T-cell (primary cell): ENCODE measurements at regions not wholly inside any gene's neighbourhood (a gene's known extent, or its start where the extent isn't known, plus 50 kb on each side); places are given as distances from the start of the nearest gene placed in this dataset.
"Not testable (repeated sequence)": the region's sequence is repeated elsewhere in the genome, so short reads cannot be mapped to it uniquely, and the experiment has no call there.

Source experiments
- ATAC-seq, 4 experiments: fragments of 200-7000 bp in 3 of 4; fragments of 150-1000 bp in 1 of 4; cut with Tn5 transposase; replicated peaks in 1 of 4; 1 replicate in 3 of 4; 2 replicates in 1 of 4; pipeline ENCODE4 v1.10.0; 2021; ENCODE audit warnings: moderate library complexity in 3 of 4, mild to moderate bottlenecking in 2 of 4, moderate number of reproducible peaks in 1 of 4
- CTCF ChIA-PET, 2 donors: fragments of 300-600 bp; sonication (Branson Sonifier 250); formaldehyde crosslinking; loops; one replicate each; lab custom pipeline; 2022; ENCODE audit warnings: antibody characterized with exemption in 2 of 2; lab: Charles Lee
- POLR2A ChIA-PET, 2 donors: fragments of 300-600 bp; sonication (Branson Sonifier 250); formaldehyde crosslinking; loops; one replicate each; lab custom pipeline; 2022; ENCODE audit warnings: antibody characterized with exemption in 2 of 2; lab: Charles Lee
- DNase-seq, 35 experiments: peaks; one replicate each; pipeline versions ENCODE4 v3.0.0 to v3.0.0-alpha.2; 2013 to 2023
- H3K27ac ChIP-seq: one replicate; pipeline ENCODE4 v1.5.1; 2013; ENCODE audit warnings: low read length
- H3K27me3 ChIP-seq, 2 experiments: replicated peaks in 1 of 2; 1 replicate in 1 of 2; 2 replicates in 1 of 2; pipeline versions ENCODE4 v1.6.1 to v1.7.0; 2013; ENCODE audit warnings: low read length in 1 of 2, mixed read lengths in 1 of 2; ENCODE audit not compliant: control insufficient read depth in 2 of 2, insufficient read depth in 2 of 2; ENCODE audit errors: extremely low read depth in 1 of 2
- H3K36me3 ChIP-seq, 2 donors: 1 replicate in 1 of 2; 2 replicates in 1 of 2; pipeline versions ENCODE4 v1.6.1 to v1.7.0; 2013; ENCODE audit warnings: low read length in 1 of 2; ENCODE audit not compliant: control insufficient read depth in 2 of 2, insufficient read depth in 1 of 2; ENCODE audit errors: extremely low read depth in 1 of 2
- H3K4me1 ChIP-seq, 2 experiments: 1 replicate in 1 of 2; 2 replicates in 1 of 2; pipeline versions ENCODE4 v1.6.1 to v1.7.0; 2013; ENCODE audit warnings: low read length in 2 of 2, mixed read lengths in 1 of 2; ENCODE audit not compliant: insufficient read depth in 2 of 2, control insufficient read depth in 1 of 2; ENCODE audit errors: extremely low read depth in 1 of 2
- H3K4me3 ChIP-seq, 2 donors: 1 replicate in 1 of 2; 2 replicates in 1 of 2; pipeline versions ENCODE4 v1.5.1 to v1.7.0; 2013; ENCODE audit warnings: mild to moderate bottlenecking in 2 of 2, low read length in 1 of 2, moderate library complexity in 1 of 2; ENCODE audit not compliant: control insufficient read depth in 1 of 2; ENCODE audit errors: extremely low read depth in 1 of 2
- H3K9me3 ChIP-seq: 2 replicates; pipeline ENCODE4 v1.7.0; 2013
- H3K27ac Mint-ChIP-seq, 2 donors: one replicate each; pipeline ENCODE4 v1.8.0; 2020 to 2021; ENCODE audit warnings: mild to moderate bottlenecking in 2 of 2, mixed read lengths in 2 of 2
- H3K27me3 Mint-ChIP-seq, 2 donors: one replicate each; pipeline ENCODE4 v1.8.0; 2021 to 2022; ENCODE audit warnings: mixed read lengths in 2 of 2
- H3K36me3 Mint-ChIP-seq: one replicate; pipeline ENCODE4 v1.8.0; 2021; ENCODE audit warnings: mixed read lengths
- H3K4me1 Mint-ChIP-seq, 3 donors: one replicate each; pipeline ENCODE4 v1.8.0; 2020 to 2022; ENCODE audit warnings: mixed read lengths in 3 of 3, mild to moderate bottlenecking in 1 of 3
- H3K4me3 Mint-ChIP-seq, 3 donors: one replicate each; pipeline ENCODE4 v1.8.0; 2020 to 2022; ENCODE audit warnings: mild to moderate bottlenecking in 3 of 3, mixed read lengths in 3 of 3, moderate library complexity in 3 of 3
- H3K9me3 Mint-ChIP-seq, 3 donors: one replicate each; pipeline ENCODE4 v1.8.0; 2020 to 2022; ENCODE audit warnings: mixed read lengths in 3 of 3
- WGBS: methylation state at CpG from one replicate; pipeline ENCODE4 v1.1.5; 2013; ENCODE audit warnings: missing lambda C conversion rate; ENCODE audit not compliant: insufficient coverage; 5-methylcytosine and 5-hydroxymethylcytosine counted together

DNA sequence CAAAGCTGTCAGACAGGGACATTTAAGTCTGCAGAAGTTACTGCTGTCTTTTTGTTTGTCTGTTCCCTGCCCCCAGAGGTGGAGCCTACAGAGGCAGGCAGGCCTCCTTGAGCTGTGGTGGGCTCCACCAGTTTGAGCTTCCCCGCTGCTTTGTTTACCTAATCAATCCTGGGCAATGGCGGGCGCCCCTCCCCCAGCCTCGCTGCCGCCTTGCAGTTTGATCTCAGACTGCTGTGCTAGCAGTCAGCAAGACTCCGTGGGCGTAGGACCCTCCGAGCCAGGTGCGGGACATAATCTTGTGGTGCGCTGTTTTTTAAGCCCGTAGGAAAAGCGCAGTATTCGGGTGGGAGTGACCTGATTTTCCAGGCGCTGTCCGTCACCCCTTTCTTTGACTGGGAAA, 466.8 kb downstream of the BCKDHB start:
- 91% methylated on average over 7 of the region's 15 CpGs for WGBS
- H3K4me1 Mint-ChIP-seq, POLR2A ChIA-PET, H3K36me3 ChIP-seq, H3K4me3 ChIP-seq, H3K4me3 Mint-ChIP-seq, H3K36me3 Mint-ChIP-seq, DNase-seq, H3K9me3 Mint-ChIP-seq, H3K27ac Mint-ChIP-seq, H3K9me3 ChIP-seq, H3K27me3 ChIP-seq, CTCF ChIA-PET, H3K27ac ChIP-seq, ATAC-seq, H3K27me3 Mint-ChIP-seq, H3K4me1 ChIP-seq: not testable (repeated sequence)

- no peak overlapping the region for H3K4me3 Mint-ChIP-seq
Measured at GRCh38 chr6:80566361-80566760, 459.9 kb downstream of the BCKDHB start.

DNA sequence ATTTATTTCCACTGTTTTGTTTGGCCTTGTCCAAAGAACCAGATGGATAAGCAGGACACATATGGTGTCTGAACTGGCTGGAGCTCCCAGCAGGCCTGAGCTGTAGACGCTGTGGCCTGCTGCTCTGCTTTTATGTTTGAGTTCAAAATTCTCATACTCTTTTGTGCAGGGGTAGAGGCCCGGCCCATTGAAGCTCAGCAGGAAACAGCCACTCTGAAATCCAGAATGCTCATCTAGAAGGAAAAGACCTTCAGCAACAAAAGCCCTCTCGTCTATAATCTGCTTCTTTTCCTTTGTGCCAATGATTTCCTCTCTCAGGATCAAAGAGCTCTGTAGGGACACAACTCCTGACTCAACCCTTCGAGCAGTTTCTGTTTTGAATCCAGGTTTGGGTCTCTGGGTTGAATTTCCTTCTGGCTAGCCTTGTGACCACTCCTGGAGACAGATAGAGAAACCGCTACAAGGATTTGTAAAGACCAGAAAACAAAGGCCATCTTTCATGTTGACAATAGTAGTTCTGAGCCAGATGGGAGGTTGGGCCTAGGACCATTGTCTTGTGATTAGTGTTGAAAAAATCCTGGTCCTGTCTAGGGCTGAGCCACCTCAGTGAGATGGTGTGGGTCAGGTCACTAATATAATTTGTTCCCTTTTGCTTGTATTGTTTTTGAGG, 446.7 kb downstream of the BCKDHB start:
- no peak overlapping the region for H3K4me3 Mint-ChIP-seq
- WGBS = 73% methylated on average over 5 of the region's 5 CpGs
- no peak for DNase-seq

More at GRCh38 chr6:80566361-80566760, 459.9 kb downstream of the BCKDHB start:
- WGBS = no CpG with 5 or more reads among the region's 1 CpG
- POLR2A ChIA-PET = no interaction called here
- Histone ChIP-seq H3K9me3 (no peaks in the 10 kb centered on the region), H3K4me3 (no peak overlapping the region), H3K4me1 (no peaks in the 10 kb centered on the region), H3K27me3 (no peaks in the 10 kb centered on the region), H3K36me3 (no peaks in the 10 kb centered on the region), H3K27ac (no peak overlapping the region)
- no peaks in the 10 kb centered on the region for H3K27me3 Mint-ChIP-seq
- ATAC-seq (no peak), DNase-seq (no peak)
- H3K27ac Mint-ChIP-seq = no peak overlapping the region
- no peaks in the 10 kb centered on the region for H3K4me1 Mint-ChIP-seq
- no peaks in the 10 kb centered on the region for H3K36me3 Mint-ChIP-seq
- H3K9me3 Mint-ChIP-seq = no peaks in the 10 kb centered on the region
- CTCF ChIA-PET = no interaction called here

GRCh38 chr6:80550748-80551147, 444.3 kb downstream of the BCKDHB start:
- Histone ChIP-seq H3K36me3 (no peaks in the 10 kb centered on the region), H3K4me1 (no peaks in the 10 kb centered on the region), H3K4me3 (no peak overlapping the region), H3K9me3 (no peaks in the 10 kb centered on the region), H3K27me3 (no peaks in the 10 kb centered on the region), H3K27ac (no peak overlapping the region)
- Mint-ChIP-seq H3K9me3 (no peaks in the 10 kb centered on the region), H3K27me3 (no peaks in the 10 kb centered on the region), H3K27ac (no peak overlapping the region), H3K4me1 (no peaks in the 10 kb centered on the region), H3K4me3 (no peak overlapping the region), H3K36me3 (no peaks in the 10 kb centered on the region)
- ChIA-PET CTCF (no interaction called here), POLR2A (no interaction called here)
- WGBS = 89% methylated on average over 2 of the region's 4 CpGs
- no peak for ATAC-seq
- DNase-seq = no peak

More for the DNA sequence above, 446.7 kb downstream of the BCKDHB start:
- no peaks in the 10 kb centered on the region for H3K4me1 ChIP-seq
- H3K36me3 ChIP-seq = no peaks in the 10 kb centered on the region
- H3K27me3 Mint-ChIP-seq = no peaks in the 10 kb centered on the region
- no peak for ATAC-seq
- no peaks in the 10 kb centered on the region for H3K4me1 Mint-ChIP-seq
- no peaks in the 10 kb centered on the region for H3K27me3 ChIP-seq
- no peak overlapping the region for H3K4me3 ChIP-seq
- peaks cover 0 to 2% (median 0%) of the 10 kb centered on the region in 3 donors for H3K9me3 Mint-ChIP-seq
- no peak overlapping the region for H3K27ac Mint-ChIP-seq
- no peaks in the 10 kb centered on the region for H3K36me3 Mint-ChIP-seq
- CTCF ChIA-PET = no interaction called here
- H3K27ac ChIP-seq = no peak overlapping the region
- POLR2A ChIA-PET = no interaction called here
- H3K9me3 ChIP-seq = no peaks in the 10 kb centered on the region

DNA sequence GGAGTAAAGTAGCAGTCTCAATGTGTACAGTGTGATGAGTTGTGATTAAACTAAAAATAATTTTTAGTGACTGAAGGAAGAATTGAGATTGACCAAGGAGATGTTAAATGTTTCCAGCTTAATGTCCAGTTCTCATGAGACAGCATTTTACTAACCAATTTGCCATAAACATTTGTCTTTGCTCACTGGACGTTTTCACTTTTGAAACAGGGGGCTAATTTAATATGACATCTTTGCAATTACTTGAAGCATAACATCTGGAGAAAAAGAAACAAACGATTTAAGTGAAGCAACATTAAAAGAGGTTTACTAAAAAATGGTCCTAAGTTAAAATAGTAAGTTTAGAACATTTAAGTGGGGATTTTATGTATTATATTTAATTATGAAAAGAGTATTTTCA, 443.8 kb downstream of the BCKDHB start:
- Mint-ChIP-seq H3K27ac (no peak overlapping the region), H3K27me3 (no peaks in the 10 kb centered on the region), H3K36me3 (no peaks in the 10 kb centered on the region), H3K4me3 (no peak overlapping the region), H3K9me3 (no peaks in the 10 kb centered on the region), H3K4me1 (no peaks in the 10 kb centered on the region)
- Histone ChIP-seq H3K27ac (no peak overlapping the region), H3K9me3 (no peaks in the 10 kb centered on the region), H3K4me1 (no peaks in the 10 kb centered on the region), H3K4me3 (no peak overlapping the region), H3K36me3 (no peaks in the 10 kb centered on the region), H3K27me3 (no peaks in the 10 kb centered on the region)
- DNase-seq (no peak), ATAC-seq (no peak)
- ChIA-PET CTCF (no interaction called here), POLR2A (no interaction called here)
- no CpG with 5 or more reads among the region's 2 CpGs for WGBS

GRCh38 chr6:80548532-80548931, 442.1 kb downstream of the BCKDHB start:
- H3K27ac ChIP-seq = no peak overlapping the region
- WGBS = 98% methylated on average over 4 of the region's 6 CpGs
- Mint-ChIP-seq H3K27me3 (no peaks in the 10 kb centered on the region), H3K27ac (no peak overlapping the region), H3K4me1 (no peaks in the 10 kb centered on the region), H3K4me3 (no peak overlapping the region), H3K36me3 (no peaks in the 10 kb centered on the region), H3K9me3 (no peaks in the 10 kb centered on the region)
- no peaks in the 10 kb centered on the region for H3K4me1 ChIP-seq
- ChIA-PET CTCF (no interaction called here), POLR2A (no interaction called here)
- H3K36me3 ChIP-seq = no peaks in the 10 kb centered on the region
- no peak overlapping the region for H3K4me3 ChIP-seq
- DNase-seq (no peak), ATAC-seq (no peak)
- no peaks in the 10 kb centered on the region for H3K9me3 ChIP-seq
- no peaks in the 10 kb centered on the region for H3K27me3 ChIP-seq

DNA sequence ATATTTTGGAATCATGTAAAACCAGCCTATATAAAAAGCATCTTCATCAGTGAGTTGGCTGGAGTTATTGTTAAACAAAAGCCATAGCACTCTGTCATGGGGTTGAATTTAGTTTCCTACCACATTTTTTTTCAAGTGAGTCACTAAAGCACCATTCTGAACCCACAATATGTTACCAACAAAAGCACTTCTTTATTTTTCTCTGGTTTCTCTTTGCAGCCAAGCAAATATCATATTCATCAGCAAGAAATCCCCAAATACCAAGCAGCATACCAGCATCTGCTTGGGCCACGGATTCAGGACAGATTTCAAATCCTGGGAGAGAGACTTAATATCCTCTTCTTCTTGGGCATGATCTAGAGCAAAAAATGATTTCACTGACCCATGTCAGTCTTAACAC, 441.4 kb downstream of the BCKDHB start:
- H3K27ac ChIP-seq = no peak overlapping the region
- ChIA-PET POLR2A (no interaction called here), CTCF (no interaction called here)
- no peaks in the 10 kb centered on the region for H3K36me3 Mint-ChIP-seq
- H3K27ac Mint-ChIP-seq = no peak overlapping the region
- WGBS = no CpG with 5 or more reads among the region's 1 CpG
- no peak overlapping the region for H3K4me3 ChIP-seq
- H3K27me3 ChIP-seq = no peaks in the 10 kb centered on the region
- ATAC-seq (no peak), DNase-seq (no peak)
- H3K9me3 ChIP-seq = no peaks in the 10 kb centered on the region
- H3K4me1 ChIP-seq = no peaks in the 10 kb centered on the region
- no peaks in the 10 kb centered on the region for H3K36me3 ChIP-seq
- no peak overlapping the region for H3K4me3 Mint-ChIP-seq
- H3K4me1 Mint-ChIP-seq = no peaks in the 10 kb centered on the region
- no peaks in the 10 kb centered on the region for H3K27me3 Mint-ChIP-seq
- H3K9me3 Mint-ChIP-seq = no peaks in the 10 kb centered on the region
